ENCODE measurements at regions not wholly inside any gene's neighbourhood (a gene's known extent, or its start where the extent isn't known, plus 50 kb on each side); places are given as distances from the start of the nearest gene placed in this dataset.

GRCh38 chr7:135842446-135843179 lies 94.0 kb upstream of the FAM180A start:
- ChIA-PET POLR2A (no interaction called here), CTCF (no interaction called here)
- intact Hi-C loops (cut with micrococcal nuclease) = no loop called here
- H3K36me3 Mint-ChIP-seq (ENCODE audit: low read depth) = no peaks in the 10 kb centered on the region
- no peak overlapping the region for H3K4me3 Mint-ChIP-seq
- no peaks in the 10 kb centered on the region for H3K9me3 Mint-ChIP-seq
- ATAC-seq (ENCODE audit: low read depth) = no peak
- TF ChIP-seq CTCF (IDR thresholded peaks at IDR 0.05) = no peak
- H3K27ac Mint-ChIP-seq = no peak overlapping the region
- DNase-seq = no peak
- peaks cover 5% of the 10 kb centered on the region for H3K4me1 Mint-ChIP-seq
- H3K27me3 Mint-ChIP-seq = no peaks in the 10 kb centered on the region

GRCh38 chr7:135840591-135840990 lies 92.0 kb upstream of the FAM180A start:
- ChIA-PET POLR2A (no interaction called here), CTCF (no interaction called here)
- H3K4me1 Mint-ChIP-seq = peaks cover 5% of the 10 kb centered on the region
- no peak overlapping the region for H3K27ac Mint-ChIP-seq
- no peaks in the 10 kb centered on the region for H3K27me3 Mint-ChIP-seq
- intact Hi-C loops (cut with micrococcal nuclease) = no loop called here
- H3K4me3 Mint-ChIP-seq = no peak overlapping the region
- no peak for TF ChIP-seq CTCF (IDR thresholded peaks at IDR 0.05)
- ATAC-seq (ENCODE audit: low read depth) (no peak), DNase-seq (no peak)
- no peaks in the 10 kb centered on the region for H3K36me3 Mint-ChIP-seq (ENCODE audit: low read depth)
- no peaks in the 10 kb centered on the region for H3K9me3 Mint-ChIP-seq

- H3K27me3 Mint-ChIP-seq = no peaks in the 10 kb centered on the region
- ChIA-PET POLR2A (no interaction called here), CTCF (no interaction called here)
- no peak for TF ChIP-seq CTCF (IDR thresholded peaks at IDR 0.05)
- intact Hi-C loops (cut with micrococcal nuclease) = no loop called here
- H3K27ac Mint-ChIP-seq = no peak overlapping the region
- ATAC-seq (ENCODE audit: low read depth) = no peak
- H3K36me3 Mint-ChIP-seq (ENCODE audit: low read depth) = no peaks in the 10 kb centered on the region
- no peak overlapping the region for H3K4me3 Mint-ChIP-seq
- peaks cover 8% of the 10 kb centered on the region for H3K4me1 Mint-ChIP-seq
- H3K9me3 Mint-ChIP-seq = no peaks in the 10 kb centered on the region
- no peak for DNase-seq
These were observed 89.1 kb upstream of the FAM180A start for GRCh38 chr7:135837675-135838074.

GRCh38 chr7:135834266-135834665 lies 85.7 kb upstream of the FAM180A start:
- ATAC-seq (ENCODE audit: low read depth) (no peak), DNase-seq (no peak)
- H3K27ac Mint-ChIP-seq = no peak overlapping the region
- peaks cover 5% of the 10 kb centered on the region for H3K27me3 Mint-ChIP-seq
- POLR2A ChIA-PET = no interaction called here
- CTCF ChIA-PET = interaction anchor here (0.7 to 1.1 kb wide), 2 partner anchors 34 to 79 kb away, joined by 3 read pairs; no protein-coding TSS in a partner anchor
- intact Hi-C loops (cut with micrococcal nuclease) = no loop called here
- H3K36me3 Mint-ChIP-seq (ENCODE audit: low read depth) = no peaks in the 10 kb centered on the region
- H3K4me3 Mint-ChIP-seq = no peak overlapping the region
- no peak for TF ChIP-seq CTCF (IDR thresholded peaks at IDR 0.05)
- no peaks in the 10 kb centered on the region for H3K9me3 Mint-ChIP-seq
- H3K4me1 Mint-ChIP-seq = peaks cover 8% of the 10 kb centered on the region

- intact Hi-C loops (cut with micrococcal nuclease) = no loop called here
- Mint-ChIP-seq H3K4me1 (peaks cover 8% of the 10 kb centered on the region), H3K27ac (no peak overlapping the region), H3K9me3 (no peaks in the 10 kb centered on the region), H3K27me3 (peaks cover 12% of the 10 kb centered on the region), H3K4me3 (no peak overlapping the region), H3K36me3 (ENCODE audit: low read depth) (no peaks in the 10 kb centered on the region)
- DNase-seq (no peak), ATAC-seq (ENCODE audit: low read depth) (no peak)
- ChIA-PET CTCF (interaction anchor here (1.1 kb wide), 1 partner anchor 33 kb away, joined by 3 read pairs; no protein-coding TSS in a partner anchor), POLR2A (no interaction called here)
- no peak for TF ChIP-seq CTCF (IDR thresholded peaks at IDR 0.05)
These were observed 85.0 kb upstream of the FAM180A start for GRCh38 chr7:135833642-135834041.

Measured in activated B cell treated with CpG ODN at 0.5 μM for 24 hours (primary cell).